Hematopoietic multipotent progenitor cell treated with erythropoietin and hydrocortisone succinate and interleukin-3 and kit ligand, for 17 days (in vitro differentiated cells): ENCODE measurements at regions not wholly inside any gene's neighbourhood (a gene's known extent, or its start where the extent isn't known, plus 50 kb on each side); places are given as distances from the start of the nearest gene placed in this dataset.
"Not testable (repeated sequence)": the region's sequence is repeated elsewhere in the genome, so short reads cannot be mapped to it uniquely, and the experiment has no call there.

Experiments used
- DNase-seq: peaks from one replicate; pipeline ENCODE4 v3.0.0-alpha.2; 2015; ENCODE audit warnings: low spot score

GRCh38 chr2:121052023-121052422 lies 233.0 kb downstream of the TFCP2L1 start:
- DNase-seq = no peak

GRCh38 chr2:121052521-121052920 lies 232.5 kb downstream of the TFCP2L1 start:
- DNase-seq = no peak

- no peak for DNase-seq
Observed at GRCh38 chr2:121055088-121055487, 229.9 kb downstream of the TFCP2L1 start.

GRCh38 chr2:121055501-121055900 lies 229.5 kb downstream of the TFCP2L1 start:
- DNase-seq = no peak

GRCh38 chr2:121058852-121059558 lies 226.0 kb downstream of the TFCP2L1 start:
- no peak for DNase-seq

GRCh38 chr2:121059651-121060649 lies 225.1 kb downstream of the TFCP2L1 start:
- no peak for DNase-seq

- no peak for DNase-seq
Observed at GRCh38 chr2:121061633-121062032, 223.4 kb downstream of the TFCP2L1 start.

- DNase-seq = no peak
Observed at GRCh38 chr2:121063471-121063870, 221.5 kb downstream of the TFCP2L1 start.

- no peak for DNase-seq
Observed at GRCh38 chr2:121064186-121064585, 220.8 kb downstream of the TFCP2L1 start.

- DNase-seq = no peak
Observed at GRCh38 chr2:121065239-121065638, 219.8 kb downstream of the TFCP2L1 start.

GRCh38 chr2:121066526-121066925 lies 218.5 kb downstream of the TFCP2L1 start:
- DNase-seq = no peak

- no peak for DNase-seq
Observed at GRCh38 chr2:121068851-121069250, 216.2 kb downstream of the TFCP2L1 start.

- DNase-seq = no peak
Observed at GRCh38 chr2:121069434-121069969, 215.5 kb downstream of the TFCP2L1 start.

GRCh38 chr2:121070061-121070460 lies 214.9 kb downstream of the TFCP2L1 start:
- DNase-seq = not testable (repeated sequence)

- DNase-seq = peak; percentile 14
Observed at GRCh38 chr2:121071034-121071504, 213.9 kb downstream of the TFCP2L1 start.

- no peak for DNase-seq
Observed at GRCh38 chr2:121072784-121073183, 212.2 kb downstream of the TFCP2L1 start.

- no peak for DNase-seq
Observed at GRCh38 chr2:121073320-121074210, 211.4 kb downstream of the TFCP2L1 start.

GRCh38 chr2:121074293-121074932 lies 210.6 kb downstream of the TFCP2L1 start:
- DNase-seq = no peak

GRCh38 chr2:121075006-121075551 lies 209.9 kb downstream of the TFCP2L1 start:
- DNase-seq = peak; percentile 7

- no peak for DNase-seq
Observed at GRCh38 chr2:121075641-121076497, 209.1 kb downstream of the TFCP2L1 start.
